Activated naive CD4-positive, alpha-beta T cell treated with anti-CD3 and anti-CD28 coated beads for 36 hours (primary cell): ENCODE measurements at regions not wholly inside any gene's neighbourhood (a gene's known extent, or its start where the extent isn't known, plus 50 kb on each side); places are given as distances from the start of the nearest gene placed in this dataset.
A peak's percentile ranks its signal among the peaks of the same experiment; 100 is the strongest.

Experiments
- CTCF ChIA-PET: fragments of 350-600 bp; sonication (Branson Sonifier 250); formaldehyde crosslinking; loops from one replicate; lab custom pipeline; 2021; ENCODE audit warnings: antibody characterized with exemption; lab: Charles Lee
- DNase-seq: peaks from one replicate; pipeline ENCODE4 v3.0.0-alpha.2; 2020
- H3K27ac Mint-ChIP-seq: one replicate; pipeline ENCODE4 v1.8.0; 2021; ENCODE audit warnings: mild to moderate bottlenecking, mixed read lengths
- H3K27me3 Mint-ChIP-seq: one replicate; pipeline ENCODE4 v1.8.0; 2021; ENCODE audit warnings: low read depth, mixed read lengths
- H3K36me3 Mint-ChIP-seq: one replicate; pipeline ENCODE4 v1.8.0; 2021; ENCODE audit warnings: low read depth, mixed read lengths
- H3K4me1 Mint-ChIP-seq: one replicate; pipeline ENCODE4 v1.8.0; 2021; ENCODE audit warnings: low read depth, mixed read lengths
- H3K4me3 Mint-ChIP-seq: one replicate; pipeline ENCODE4 v1.8.0; 2021; ENCODE audit warnings: mild to moderate bottlenecking, moderate library complexity, mixed read lengths
- H3K9me3 Mint-ChIP-seq: one replicate; pipeline ENCODE4 v1.8.0; 2021; ENCODE audit warnings: mixed read lengths
- intact Hi-C: fragments of 100-400 bp; cut with micrococcal nuclease; formaldehyde crosslinking; loops from one replicate; pipeline ENCODE4 v1.15.1; 2023

GRCh38 chr1:207971331-207972219 lies 60.6 kb upstream of the CD34 start:
- CTCF ChIA-PET: interaction anchor here (0.6 kb wide), 2 partner anchors 36 to 87 kb away, joined by 4 read pairs; no protein-coding TSS in a partner anchor
- H3K27ac Mint-ChIP-seq: no peak overlapping the region
- no peaks in the 10 kb centered on the region for H3K36me3 Mint-ChIP-seq
- no peaks in the 10 kb centered on the region for H3K9me3 Mint-ChIP-seq
- intact Hi-C loops: no loop called here
- peaks cover 10% of the 10 kb centered on the region for H3K27me3 Mint-ChIP-seq
- H3K4me1 Mint-ChIP-seq: no peaks in the 10 kb centered on the region
- no peak overlapping the region for H3K4me3 Mint-ChIP-seq
- no peak for DNase-seq

DNA sequence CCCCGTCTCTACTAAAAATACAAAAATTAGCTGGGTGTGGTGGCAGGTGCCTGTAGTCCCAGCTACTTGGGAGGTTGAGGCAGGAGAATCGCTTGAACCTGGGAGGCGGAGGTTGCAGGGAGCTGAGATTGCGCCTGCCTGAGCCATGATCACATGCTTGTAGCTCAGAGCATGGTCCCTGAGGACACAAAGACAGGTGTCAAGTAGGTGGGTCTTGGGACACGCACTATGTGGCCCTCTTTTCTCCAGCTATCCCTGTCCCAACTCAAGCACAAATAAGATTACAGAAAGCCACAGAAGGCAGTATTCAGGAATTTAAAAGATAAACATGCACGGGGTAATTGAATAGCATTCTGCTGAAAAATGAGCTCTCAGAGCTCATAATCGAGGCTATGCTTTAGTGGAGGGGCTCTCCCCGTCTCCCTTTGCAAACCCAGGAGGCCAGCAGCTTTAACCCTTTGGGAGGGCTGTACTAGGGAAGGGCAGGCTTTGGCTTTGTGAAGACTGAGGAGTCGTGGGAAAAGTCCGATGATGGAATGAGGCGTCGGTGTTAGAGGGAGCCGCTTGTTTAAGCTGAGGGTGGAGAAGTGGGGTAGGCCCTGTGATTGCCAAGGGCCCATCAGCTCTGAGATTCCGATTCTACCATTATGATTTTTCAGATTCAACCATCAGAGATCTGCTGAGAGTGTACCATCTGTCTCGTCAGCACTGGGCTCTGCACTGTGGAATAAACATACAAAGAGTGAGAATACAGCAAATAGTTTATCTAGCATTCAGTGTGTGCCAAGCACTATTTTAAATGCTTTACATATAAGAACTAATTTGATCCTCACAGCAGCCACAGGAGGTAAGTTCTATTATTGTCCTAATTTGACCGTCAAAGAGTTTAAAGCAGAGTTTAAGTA lies 59.7 kb upstream of the CD34 start:
- Mint-ChIP-seq H3K27me3 (peaks cover 10% of the 10 kb centered on the region), H3K27ac (no peak overlapping the region), H3K4me1 (no peaks in the 10 kb centered on the region), H3K36me3 (no peaks in the 10 kb centered on the region), H3K4me3 (no peak overlapping the region), H3K9me3 (no peaks in the 10 kb centered on the region)
- CTCF ChIA-PET: interaction anchor here (1.0 to 1.2 kb wide), 2 partner anchors 51 to 86 kb away, joined by 5 read pairs; no protein-coding TSS in a partner anchor
- DNase-seq: no peak
- intact Hi-C loops: no loop called here

GRCh38 chr1:207969528-207969927 lies 58.6 kb upstream of the CD34 start:
- Mint-ChIP-seq H3K36me3 (no peaks in the 10 kb centered on the region), H3K4me3 (no peak overlapping the region), H3K9me3 (no peaks in the 10 kb centered on the region), H3K4me1 (no peaks in the 10 kb centered on the region), H3K27ac (no peak overlapping the region), H3K27me3 (peaks cover 10% of the 10 kb centered on the region)
- DNase-seq: no peak
- CTCF ChIA-PET: interaction anchor here (1.1 to 1.2 kb wide), 2 partner anchors 52 to 82 kb away, joined by 3 to 5 read pairs; no protein-coding TSS in a partner anchor
- intact Hi-C loops: no loop called here

- CTCF ChIA-PET: no interaction called here
- H3K4me3 Mint-ChIP-seq: no peak overlapping the region
- H3K36me3 Mint-ChIP-seq: no peaks in the 10 kb centered on the region
- no peak overlapping the region for H3K27ac Mint-ChIP-seq
- H3K4me1 Mint-ChIP-seq: peaks cover 3% of the 10 kb centered on the region
- H3K9me3 Mint-ChIP-seq: no peaks in the 10 kb centered on the region
- intact Hi-C loops: no loop called here
- no peak for DNase-seq
- H3K27me3 Mint-ChIP-seq: peaks cover 8% of the 10 kb centered on the region
Measured at GRCh38 chr1:207968521-207969009, 57.6 kb upstream of the CD34 start.

GRCh38 chr1:207967703-207968102 lies 56.8 kb upstream of the CD34 start:
- intact Hi-C loops: no loop called here
- H3K27me3 Mint-ChIP-seq: peaks cover 5% of the 10 kb centered on the region
- peaks cover 7% of the 10 kb centered on the region for H3K4me1 Mint-ChIP-seq
- H3K9me3 Mint-ChIP-seq: no peaks in the 10 kb centered on the region
- no peaks in the 10 kb centered on the region for H3K36me3 Mint-ChIP-seq
- DNase-seq: no peak
- CTCF ChIA-PET: interaction anchor here (0.7 to 1.1 kb wide), 2 partner anchors 83 to 391 kb away, joined by 3 to 4 read pairs; no protein-coding TSS in a partner anchor
- no peak overlapping the region for H3K27ac Mint-ChIP-seq
- no peak overlapping the region for H3K4me3 Mint-ChIP-seq

DNA sequence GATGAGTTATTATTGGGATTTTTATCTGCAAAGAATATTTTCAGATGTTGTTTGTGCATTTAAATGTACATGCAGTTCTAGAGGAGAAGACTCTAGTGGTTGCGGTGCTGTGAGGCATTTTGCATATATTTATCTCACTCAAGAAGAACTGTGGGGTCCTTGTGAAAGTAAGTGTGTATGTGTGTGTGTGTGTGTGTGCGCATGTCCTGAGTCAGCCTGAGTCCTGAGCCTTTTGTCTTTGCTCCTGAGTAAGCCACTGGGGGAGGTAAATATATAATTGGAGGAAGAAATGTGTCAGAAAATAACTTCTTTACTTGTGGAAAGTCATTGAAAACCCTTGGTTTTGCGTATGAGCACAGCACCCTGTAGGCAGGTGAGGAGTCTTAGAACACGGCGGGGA lies 55.6 kb upstream of the CD34 start:
- Mint-ChIP-seq H3K4me3 (no peak overlapping the region), H3K9me3 (no peaks in the 10 kb centered on the region), H3K36me3 (no peaks in the 10 kb centered on the region), H3K27ac (no peak overlapping the region), H3K4me1 (peaks cover 10% of the 10 kb centered on the region), H3K27me3 (peaks cover 6% of the 10 kb centered on the region)
- DNase-seq: no peak
- CTCF ChIA-PET: no interaction called here
- intact Hi-C loops: no loop called here

- CTCF ChIA-PET: interaction anchor here (0.6 to 9.8 kb wide), 5 partner anchors 81 to 852 kb away, joined by 3 to 204 read pairs (median 5); no protein-coding TSS in a partner anchor
- Mint-ChIP-seq H3K36me3 (no peaks in the 10 kb centered on the region), H3K27me3 (peaks cover 12% of the 10 kb centered on the region), H3K27ac (no peak overlapping the region), H3K9me3 (no peaks in the 10 kb centered on the region), H3K4me3 (no peak overlapping the region), H3K4me1 (peaks cover 10% of the 10 kb centered on the region)
- intact Hi-C loops: no loop called here
- DNase-seq: no peak
Measured at GRCh38 chr1:207965392-207966387, 54.8 kb upstream of the CD34 start.

DNA sequence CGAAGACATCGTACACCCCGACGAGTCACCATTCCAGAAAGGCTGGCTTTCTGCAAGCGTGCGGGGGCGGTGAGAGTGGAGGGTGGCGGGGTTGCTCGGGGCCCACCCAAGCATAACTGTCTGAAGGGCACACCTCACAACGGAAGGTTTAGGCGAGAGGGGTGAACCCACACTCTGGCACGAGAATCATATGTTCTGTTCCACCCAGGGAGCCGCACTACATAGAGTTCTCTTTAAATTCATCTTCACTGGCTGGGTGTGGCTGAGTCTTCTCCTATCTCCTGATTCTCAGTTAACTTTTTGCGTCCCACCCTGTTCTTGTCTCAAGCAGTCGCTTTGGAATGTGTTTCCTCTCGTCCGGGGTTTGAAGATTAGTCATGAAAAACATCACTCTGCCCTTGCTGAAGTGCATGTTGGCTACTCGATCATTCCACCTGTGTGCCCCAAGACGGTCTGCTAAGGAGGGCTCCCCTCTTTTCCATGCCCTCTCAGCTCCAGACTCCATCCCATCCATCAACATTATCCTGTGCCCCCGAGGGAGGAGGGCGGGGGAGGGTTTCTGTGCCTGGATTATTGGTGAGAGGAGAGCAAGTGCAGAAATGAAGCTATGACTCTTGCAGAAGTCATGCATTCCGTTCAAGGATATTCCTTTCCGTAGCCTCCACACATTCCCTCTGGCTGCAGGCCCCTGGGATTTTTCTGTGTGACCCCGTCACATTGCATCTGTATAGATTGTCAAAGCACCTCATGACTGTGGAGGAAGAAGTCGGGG lies 53.5 kb upstream of the CD34 start:
- H3K9me3 Mint-ChIP-seq: no peaks in the 10 kb centered on the region
- H3K27me3 Mint-ChIP-seq: peaks cover 23% of the 10 kb centered on the region
- intact Hi-C loops: loop anchor here (5.0 kb wide), 1 partner anchor 267 kb away; no protein-coding TSS in a partner anchor
- no peaks in the 10 kb centered on the region for H3K36me3 Mint-ChIP-seq
- peaks cover 10% of the 10 kb centered on the region for H3K4me1 Mint-ChIP-seq
- no peak overlapping the region for H3K4me3 Mint-ChIP-seq
- CTCF ChIA-PET: interaction anchor here (0.6 to 9.8 kb wide), 22 partner anchors 10 to 918 kb away, joined by 3 to 204 read pairs (median 5); no protein-coding TSS in a partner anchor
- DNase-seq: no peak
- H3K27ac Mint-ChIP-seq: no peak overlapping the region

DNA sequence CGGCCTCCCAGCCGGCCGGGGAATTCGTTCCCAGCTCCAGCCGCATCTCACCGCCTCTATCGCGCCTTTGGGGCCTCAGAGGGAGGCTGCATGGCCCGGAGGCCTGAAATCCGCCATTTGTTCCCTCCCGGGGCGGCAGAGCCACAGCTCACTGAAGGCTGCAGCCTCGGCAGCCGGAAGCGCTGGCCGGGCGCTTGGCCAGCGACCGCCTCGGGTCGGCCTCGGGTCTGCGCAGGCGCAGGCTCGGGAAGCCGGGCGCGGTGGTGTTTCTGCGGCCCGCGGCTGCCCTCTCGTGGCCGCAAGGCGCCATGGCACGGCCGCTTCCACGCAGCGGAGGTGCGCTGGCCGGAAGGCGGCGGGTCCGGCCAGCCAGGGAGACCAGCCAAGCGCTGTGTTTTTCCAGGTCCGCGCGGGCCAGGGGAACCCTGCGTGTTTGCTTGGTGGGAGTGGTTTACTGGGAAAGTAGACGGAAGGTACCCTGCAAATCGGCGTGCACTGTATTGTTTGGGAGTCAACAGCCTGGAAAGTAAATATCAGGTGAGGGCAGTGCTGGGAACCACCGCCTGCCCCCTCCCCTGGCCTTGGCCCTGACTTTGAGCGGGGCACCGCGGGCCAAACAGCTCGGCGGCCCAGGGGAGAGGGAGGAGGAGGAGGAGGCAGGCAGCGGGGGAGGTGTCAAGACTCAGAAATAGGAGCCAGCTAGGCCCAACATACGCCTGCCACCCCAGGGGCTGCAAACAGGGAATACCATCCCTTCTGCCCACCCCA lies 52.7 kb upstream of the CD34 start:
- no peak overlapping the region for H3K27ac Mint-ChIP-seq
- H3K4me1 Mint-ChIP-seq: peaks cover 10% of the 10 kb centered on the region
- intact Hi-C loops: loop anchor here (1.0 to 5.0 kb wide), 6 partner anchors 78 to 266 kb away; partner anchors contain the start of gene CD46
- peak; percentile 80 for DNase-seq
- H3K36me3 Mint-ChIP-seq: no peaks in the 10 kb centered on the region
- H3K27me3 Mint-ChIP-seq: peaks cover 27% of the 10 kb centered on the region
- peak overlapping the region; percentile 81 for H3K4me3 Mint-ChIP-seq
- H3K9me3 Mint-ChIP-seq: no peaks in the 10 kb centered on the region
- CTCF ChIA-PET: interaction anchor here (0.6 to 9.8 kb wide), 39 partner anchors 10 to 919 kb away, joined by 3 to 204 read pairs (median 4); partner anchors contain the start of genes CD34 and PLXNA2
